ENCODE measurements at regions not wholly inside any gene's neighbourhood (a gene's known extent, or its start where the extent isn't known, plus 50 kb on each side); places are given as distances from the start of the nearest gene placed in this dataset.
A peak's percentile ranks its signal among the peaks of the same experiment; 100 is the strongest.

GRCh38 chr11:95499516-95500135 lies 268.6 kb upstream of the SESN3 start:
- H3K79me2 ChIP-seq (ENCODE audit: low read length), result no peaks in the 10 kb centered on the region
- peaks cover 3% of the 10 kb centered on the region; the same call in 1 of the 2 replicates for H3K27me3 ChIP-seq (ENCODE audit: low read length)
- DNase-seq (peak; percentile 10), ATAC-seq (no peak)
- ChIA-PET CTCF (no interaction called here), POLR2A (ENCODE audit: unreplicated experiment) (no interaction called here)
- H2AFZ ChIP-seq (ENCODE audit: low read length), result no peak overlapping the region
- no peaks in the 10 kb centered on the region for H3K9me2 ChIP-seq (replicated peaks; ENCODE audit: low read length)
- intact Hi-C loops (cut with micrococcal nuclease), result no loop called here
- H3K36me3 ChIP-seq (ENCODE audit: low read depth, low read length), result no peaks in the 10 kb centered on the region
- H4K20me1 ChIP-seq (ENCODE audit: low read length), result no peaks in the 10 kb centered on the region
- H3K9me3 ChIP-seq (ENCODE audit: low read length), result no peaks in the 10 kb centered on the region
- no peak for TF ChIP-seq CTCF (conservative IDR thresholded peaks at IDR 0.05; ENCODE audit: low read depth, low read length)
- TF ChIP-seq EZH2 (IDR thresholded peaks at IDR 0.05; ENCODE audit: low read length, unreplicated experiment), result no peak
- no peak for TF ChIP-seq EZH2phosphoT487 (IDR thresholded peaks at IDR 0.05; ENCODE audit: borderline replicate concordance, low read length)
- H3K9ac ChIP-seq (ENCODE audit: low read length), result no peak overlapping the region
- H3K4me1 ChIP-seq (ENCODE audit: insufficient read depth, low read length), result no peaks in the 10 kb centered on the region
- no peaks in the 10 kb centered on the region for H3F3A ChIP-seq (ENCODE audit: low read length, unreplicated experiment)
- H3K4me3 ChIP-seq (ENCODE audit: low read length), result no peak overlapping the region
- no peak overlapping the region for H3K4me2 ChIP-seq (ENCODE audit: low read length)
- H3K27ac ChIP-seq (ENCODE audit: low read length), result no peak overlapping the region
- no TSS peak for BruUV-seq (replicated peaks)

GRCh38 chr11:95498722-95499425 lies 267.9 kb upstream of the SESN3 start:
- intact Hi-C loops (cut with micrococcal nuclease), result no loop called here
- Histone ChIP-seq H3K27ac (ENCODE audit: low read length) (no peak overlapping the region), H3K4me3 (ENCODE audit: low read length) (no peak overlapping the region), H3K79me2 (ENCODE audit: low read length) (no peaks in the 10 kb centered on the region), H3K27me3 (ENCODE audit: low read length) (peaks cover 3% of the 10 kb centered on the region; the same call in 1 of the 2 replicates), H3K36me3 (ENCODE audit: low read depth, low read length) (no peaks in the 10 kb centered on the region), H2AFZ (ENCODE audit: low read length) (no peak overlapping the region), H3K9me3 (ENCODE audit: low read length) (no peaks in the 10 kb centered on the region), H3K4me2 (ENCODE audit: low read length) (no peak overlapping the region), H3K4me1 (ENCODE audit: insufficient read depth, low read length) (no peaks in the 10 kb centered on the region), H3F3A (ENCODE audit: low read length, unreplicated experiment) (no peaks in the 10 kb centered on the region), H4K20me1 (ENCODE audit: low read length) (no peaks in the 10 kb centered on the region), H3K9me2 (replicated peaks; ENCODE audit: low read length) (no peaks in the 10 kb centered on the region), H3K9ac (ENCODE audit: low read length) (no peak overlapping the region)
- BruUV-seq (replicated peaks), result no TSS peak
- ChIA-PET POLR2A (ENCODE audit: unreplicated experiment) (no interaction called here), CTCF (no interaction called here)
- no peak for TF ChIP-seq EZH2 (IDR thresholded peaks at IDR 0.05; ENCODE audit: low read length, unreplicated experiment)
- TF ChIP-seq CTCF (conservative IDR thresholded peaks at IDR 0.05; ENCODE audit: low read depth, low read length), result no peak
- TF ChIP-seq EZH2phosphoT487 (IDR thresholded peaks at IDR 0.05; ENCODE audit: borderline replicate concordance, low read length), result no peak
- ATAC-seq (no peak; the same call in 1 of the 2 replicates), DNase-seq (peak; percentile 27)

GRCh38 chr11:95496901-95497300 lies 265.9 kb upstream of the SESN3 start:
- ChIA-PET CTCF (no interaction called here), POLR2A (ENCODE audit: unreplicated experiment) (no interaction called here)
- Histone ChIP-seq H3K9ac (ENCODE audit: low read length) (no peak overlapping the region), H3F3A (ENCODE audit: low read length, unreplicated experiment) (no peaks in the 10 kb centered on the region), H3K4me1 (ENCODE audit: insufficient read depth, low read length) (no peaks in the 10 kb centered on the region), H3K4me3 (ENCODE audit: low read length) (no peak overlapping the region), H2AFZ (ENCODE audit: low read length) (no peak overlapping the region), H3K36me3 (ENCODE audit: low read depth, low read length) (no peaks in the 10 kb centered on the region), H3K9me2 (replicated peaks; ENCODE audit: low read length) (no peaks in the 10 kb centered on the region), H4K20me1 (ENCODE audit: low read length) (no peaks in the 10 kb centered on the region), H3K27me3 (ENCODE audit: low read length) (peaks cover 3% of the 10 kb centered on the region; the same call in 1 of the 2 replicates), H3K79me2 (ENCODE audit: low read length) (no peaks in the 10 kb centered on the region), H3K27ac (ENCODE audit: low read length) (no peak overlapping the region), H3K4me2 (ENCODE audit: low read length) (no peak overlapping the region), H3K9me3 (ENCODE audit: low read length) (no peaks in the 10 kb centered on the region)
- BruUV-seq (replicated peaks), result no TSS peak
- TF ChIP-seq EZH2phosphoT487 (IDR thresholded peaks at IDR 0.05; ENCODE audit: borderline replicate concordance, low read length), result no peak
- no peak for TF ChIP-seq CTCF (conservative IDR thresholded peaks at IDR 0.05; ENCODE audit: low read depth, low read length)
- TF ChIP-seq EZH2 (IDR thresholded peaks at IDR 0.05; ENCODE audit: low read length, unreplicated experiment), result no peak
- intact Hi-C loops (cut with micrococcal nuclease), result no loop called here
- DNase-seq, result no peak
- ATAC-seq, result no peak
